Calu3 (cell line): ENCODE measurements at regions not wholly inside any gene's neighbourhood (a gene's known extent, or its start where the extent isn't known, plus 50 kb on each side); places are given as distances from the start of the nearest gene placed in this dataset.

ENCODE experiments used
- BruUV-seq: library from RNA; stranded (reverse); fragments of 400-500 nt; replicated peaks from 2 replicates; lab custom pipeline; 2021; lab: Mats Ljungman, UMichigan
- CTCF ChIA-PET: fragments of 300-600 bp; sonication (Branson Sonifier 250); formaldehyde crosslinking; loops from one replicate; lab custom pipeline; 2022; ENCODE audit warnings: antibody characterized with exemption; lab: Charles Lee
- DNase-seq: peaks from one replicate; pipeline ENCODE4 v3.0.0; 2022
- H3K27ac Mint-ChIP-seq: one replicate; pipeline ENCODE4 v1.8.0; 2022; ENCODE audit warnings: mixed read lengths; ENCODE audit not compliant: unreplicated experiment
- H3K27me3 Mint-ChIP-seq: one replicate; pipeline ENCODE4 v1.8.0; 2022; ENCODE audit warnings: mixed read lengths; ENCODE audit not compliant: unreplicated experiment
- H3K36me3 Mint-ChIP-seq: one replicate; pipeline ENCODE4 v1.8.0; 2022; ENCODE audit warnings: mild to moderate bottlenecking, moderate library complexity, mixed read lengths; ENCODE audit not compliant: insufficient read depth, unreplicated experiment
- H3K4me1 Mint-ChIP-seq: one replicate; pipeline ENCODE4 v1.8.0; 2022; ENCODE audit warnings: mild to moderate bottlenecking, low read depth, mixed read lengths; ENCODE audit not compliant: unreplicated experiment
- H3K4me3 Mint-ChIP-seq: one replicate; pipeline ENCODE4 v1.8.0; 2022; ENCODE audit warnings: mild to moderate bottlenecking, low read depth, moderate library complexity, mixed read lengths; ENCODE audit not compliant: unreplicated experiment
- H3K9me3 Mint-ChIP-seq: one replicate; pipeline ENCODE4 v1.8.0; 2022; ENCODE audit warnings: low read depth, mixed read lengths; ENCODE audit not compliant: unreplicated experiment
- intact Hi-C: fragments of 100-400 bp; cut with micrococcal nuclease; formaldehyde crosslinking; loops from one replicate; pipeline ENCODE4 v1.10.0; 2022; ENCODE audit not compliant: unreplicated experiment
- TF ChIP-seq, protein P1 (sequence below): fragments of 200-600 bp; IDR thresholded peaks from one replicate; pipeline ENCODE4 v1.8.0; 2022; ENCODE audit warnings: antibody characterized with exemption; ENCODE audit not compliant: unreplicated experiment

- BruUV-seq = no TSS peak
- Mint-ChIP-seq H3K27ac (no peak overlapping the region), H3K36me3 (no peaks in the 10 kb centered on the region), H3K4me1 (no peaks in the 10 kb centered on the region), H3K4me3 (no peak overlapping the region), H3K9me3 (peaks cover 9% of the 10 kb centered on the region), H3K27me3 (no peaks in the 10 kb centered on the region)
- intact Hi-C loops = no loop called here
- no peak for DNase-seq
- CTCF ChIA-PET = interaction anchor here (0.8 kb wide), 1 partner anchor 73 kb away, joined by 3 read pairs; no protein-coding TSS in a partner anchor
- TF ChIP-seq, protein P1, sequence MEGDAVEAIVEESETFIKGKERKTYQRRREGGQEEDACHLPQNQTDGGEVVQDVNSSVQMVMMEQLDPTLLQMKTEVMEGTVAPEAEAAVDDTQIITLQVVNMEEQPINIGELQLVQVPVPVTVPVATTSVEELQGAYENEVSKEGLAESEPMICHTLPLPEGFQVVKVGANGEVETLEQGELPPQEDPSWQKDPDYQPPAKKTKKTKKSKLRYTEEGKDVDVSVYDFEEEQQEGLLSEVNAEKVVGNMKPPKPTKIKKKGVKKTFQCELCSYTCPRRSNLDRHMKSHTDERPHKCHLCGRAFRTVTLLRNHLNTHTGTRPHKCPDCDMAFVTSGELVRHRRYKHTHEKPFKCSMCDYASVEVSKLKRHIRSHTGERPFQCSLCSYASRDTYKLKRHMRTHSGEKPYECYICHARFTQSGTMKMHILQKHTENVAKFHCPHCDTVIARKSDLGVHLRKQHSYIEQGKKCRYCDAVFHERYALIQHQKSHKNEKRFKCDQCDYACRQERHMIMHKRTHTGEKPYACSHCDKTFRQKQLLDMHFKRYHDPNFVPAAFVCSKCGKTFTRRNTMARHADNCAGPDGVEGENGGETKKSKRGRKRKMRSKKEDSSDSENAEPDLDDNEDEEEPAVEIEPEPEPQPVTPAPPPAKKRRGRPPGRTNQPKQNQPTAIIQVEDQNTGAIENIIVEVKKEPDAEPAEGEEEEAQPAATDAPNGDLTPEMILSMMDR = no peak
These were observed 723.3 kb upstream of the CELF2 start for GRCh38 chr10:10294184-10294880.

DNA sequence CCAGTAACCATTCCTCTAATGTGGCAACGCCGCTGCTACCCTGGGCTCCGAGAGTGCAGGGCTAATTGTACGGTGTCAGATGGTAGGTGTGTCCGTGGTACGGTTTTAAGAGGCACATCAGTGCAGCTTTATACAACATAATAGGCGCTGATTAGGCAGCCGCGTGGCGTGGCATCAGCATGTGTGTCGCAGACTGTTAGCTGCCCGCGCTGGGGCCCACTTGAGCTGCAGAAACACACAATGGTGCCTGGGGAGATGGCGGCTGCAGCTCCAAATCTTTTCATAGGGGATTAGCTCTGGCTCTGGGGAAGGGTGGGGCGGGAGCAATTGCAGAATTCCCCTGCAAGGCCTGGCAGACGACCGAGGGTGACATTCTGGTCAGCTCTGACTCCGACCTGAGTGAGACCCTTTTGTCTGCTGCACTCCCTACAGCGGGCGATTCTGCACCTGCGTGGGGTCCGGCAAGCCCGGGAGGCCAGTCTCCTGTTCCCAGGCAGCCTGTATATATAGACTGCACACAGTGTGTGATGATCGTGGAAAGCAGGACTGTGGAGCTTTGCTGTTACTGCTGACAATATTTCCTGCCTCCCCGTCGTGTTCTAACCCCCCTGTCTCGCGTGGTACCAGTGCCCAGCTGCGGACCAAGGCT is 722.7 kb upstream of the CELF2 start:
- BruUV-seq = no TSS peak
- H3K4me1 Mint-ChIP-seq = no peaks in the 10 kb centered on the region

GRCh38 chr10:10295537-10295936 is 722.1 kb upstream of the CELF2 start:
- no peak overlapping the region for H3K27ac Mint-ChIP-seq
- BruUV-seq = no TSS peak

More for the DNA sequence above, 722.7 kb upstream of the CELF2 start:
- peaks cover 9% of the 10 kb centered on the region for H3K9me3 Mint-ChIP-seq
- CTCF ChIA-PET = interaction anchor here (0.8 kb wide), 1 partner anchor 72 kb away, joined by 3 read pairs; no protein-coding TSS in a partner anchor
- H3K27ac Mint-ChIP-seq = no peak overlapping the region
- intact Hi-C loops = no loop called here
- H3K4me3 Mint-ChIP-seq = no peak overlapping the region
- H3K36me3 Mint-ChIP-seq = no peaks in the 10 kb centered on the region
- no peak for DNase-seq
- TF ChIP-seq, protein P1 = no peak
- no peaks in the 10 kb centered on the region for H3K27me3 Mint-ChIP-seq

GRCh38 chr10:10302689-10303088 is 715.0 kb upstream of the CELF2 start:
- Mint-ChIP-seq H3K27me3 (no peaks in the 10 kb centered on the region), H3K4me1 (no peaks in the 10 kb centered on the region), H3K9me3 (peaks cover 9% of the 10 kb centered on the region), H3K36me3 (no peaks in the 10 kb centered on the region), H3K27ac (no peak overlapping the region), H3K4me3 (no peak overlapping the region)
- BruUV-seq = no TSS peak
- intact Hi-C loops = no loop called here
- CTCF ChIA-PET = no interaction called here
- DNase-seq = no peak
- TF ChIP-seq, protein P1 = no peak

More at GRCh38 chr10:10295537-10295936, 722.1 kb upstream of the CELF2 start:
- Mint-ChIP-seq H3K4me3 (no peak overlapping the region), H3K9me3 (peaks cover 12% of the 10 kb centered on the region), H3K36me3 (no peaks in the 10 kb centered on the region), H3K4me1 (no peaks in the 10 kb centered on the region), H3K27me3 (no peaks in the 10 kb centered on the region)
- CTCF ChIA-PET = interaction anchor here (0.7 kb wide), 1 partner anchor 761 kb away, joined by 4 read pairs; no protein-coding TSS in a partner anchor
- no peak for DNase-seq
- TF ChIP-seq, protein P1 = no peak
- intact Hi-C loops = no loop called here
